CD4-positive, alpha-beta T cell treated with Interleukin-17A for 4 hours (primary cell): ENCODE measurements at regions not wholly inside any gene's neighbourhood (a gene's known extent, or its start where the extent isn't known, plus 50 kb on each side); places are given as distances from the start of the nearest gene placed in this dataset.

Experiments
- DNase-seq: peaks from one replicate; pipeline ENCODE4 v3.0.0-alpha.2; 2020; ENCODE audit warnings: mixed read lengths

DNA sequence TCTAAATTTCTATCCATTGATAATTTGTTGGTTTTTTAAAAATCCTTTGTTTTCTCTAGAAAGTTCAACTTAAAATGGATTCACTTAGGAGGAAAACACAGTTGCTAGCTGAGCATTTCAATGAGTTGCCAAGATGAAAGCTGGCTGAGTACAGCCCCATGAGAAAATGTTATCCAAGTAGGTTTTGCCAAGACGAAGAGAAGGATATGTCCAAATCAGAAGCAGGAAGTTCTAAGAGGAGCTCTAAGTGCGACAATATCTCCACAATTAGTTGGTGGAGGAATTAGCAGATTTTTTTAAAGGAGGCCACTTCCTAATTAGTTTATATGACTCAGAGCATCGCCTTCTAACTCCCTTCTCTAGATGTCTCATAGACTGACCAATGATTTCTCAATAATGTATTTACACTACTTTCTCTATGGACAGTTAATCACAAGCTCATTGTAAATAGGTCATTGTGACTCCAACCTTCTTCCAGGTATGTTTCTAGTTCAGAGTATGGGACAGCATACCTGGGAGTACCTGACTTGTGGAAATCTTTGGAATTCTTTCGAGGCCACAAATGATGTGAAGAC lies 873.3 kb upstream of the SOX9 start:
- DNase-seq: no peak

DNA sequence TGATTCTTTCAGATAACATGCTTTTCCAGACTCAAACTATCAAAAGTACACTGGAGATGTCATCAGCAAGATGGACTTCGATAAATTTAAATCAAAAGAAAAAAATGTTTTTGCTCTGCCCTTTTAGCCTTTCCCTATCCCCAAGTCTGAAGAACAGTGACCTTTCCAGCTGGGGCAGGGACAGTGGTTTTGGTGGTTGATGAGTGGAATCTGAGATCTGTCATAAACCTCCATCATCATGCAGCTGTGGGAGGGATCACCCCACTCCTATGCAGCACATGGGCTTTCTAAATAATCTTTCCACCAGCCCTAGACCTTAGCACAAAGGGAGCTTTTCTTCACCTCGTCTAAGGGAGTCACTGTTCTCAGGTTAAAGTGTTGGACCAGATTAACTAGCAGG lies 869.5 kb upstream of the SOX9 start:
- no peak for DNase-seq

DNA sequence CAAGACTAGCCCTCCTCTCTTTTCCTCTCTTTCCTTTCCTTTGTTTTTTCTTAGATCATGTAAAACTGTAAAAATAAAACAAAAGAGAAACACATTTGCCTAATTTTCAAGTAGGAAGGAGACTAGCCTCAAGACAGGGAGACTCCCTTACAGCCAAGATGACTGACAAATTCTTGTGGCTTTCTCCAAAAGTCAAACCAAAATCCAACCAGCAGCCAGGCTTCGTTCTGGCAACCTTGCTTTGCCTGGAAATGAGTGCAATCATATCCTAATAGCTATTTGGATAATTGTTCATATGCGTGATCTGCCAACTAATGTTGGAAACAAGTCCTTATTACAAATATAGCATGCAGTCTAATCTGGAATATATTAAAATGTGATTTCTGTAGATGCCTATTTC lies 868.9 kb upstream of the SOX9 start:
- no peak for DNase-seq

DNA sequence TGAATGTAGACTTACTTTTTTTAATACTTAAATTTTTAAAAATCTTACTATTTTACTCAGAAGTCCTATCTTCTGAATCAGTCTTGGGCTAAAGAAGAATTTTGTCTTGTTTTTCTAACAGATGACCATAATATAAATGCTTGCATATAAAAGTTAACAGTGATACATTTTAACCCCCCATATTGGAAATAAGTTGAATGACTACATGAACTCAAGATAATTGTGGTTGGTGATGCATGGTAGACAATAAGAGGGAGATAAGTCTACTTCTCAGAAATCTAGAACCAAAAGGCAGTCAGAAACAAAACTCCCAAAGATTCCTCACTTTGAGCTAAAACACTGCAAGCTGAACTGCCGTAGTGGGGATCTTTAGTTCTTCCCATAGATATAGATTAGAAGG lies 868.4 kb upstream of the SOX9 start:
- DNase-seq: no peak

DNA sequence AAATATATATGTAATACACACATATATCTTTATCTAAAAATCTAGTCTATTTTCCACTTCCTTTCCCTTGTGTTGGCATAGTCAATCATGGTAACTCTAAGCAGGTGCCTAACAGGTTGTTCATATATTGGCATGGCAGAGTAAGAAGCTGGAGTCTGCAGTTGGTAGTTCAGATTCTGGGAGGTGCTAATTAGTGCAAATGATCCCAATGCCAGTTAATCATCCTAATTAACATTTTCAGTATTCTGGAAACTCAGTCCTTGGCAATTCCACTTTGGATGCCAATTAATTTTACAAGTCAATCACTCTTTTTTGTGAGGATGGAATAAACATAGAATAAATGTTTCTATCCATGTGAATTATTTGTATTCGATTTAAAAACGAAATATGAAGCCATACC lies 863.7 kb upstream of the SOX9 start:
- no peak for DNase-seq

DNA sequence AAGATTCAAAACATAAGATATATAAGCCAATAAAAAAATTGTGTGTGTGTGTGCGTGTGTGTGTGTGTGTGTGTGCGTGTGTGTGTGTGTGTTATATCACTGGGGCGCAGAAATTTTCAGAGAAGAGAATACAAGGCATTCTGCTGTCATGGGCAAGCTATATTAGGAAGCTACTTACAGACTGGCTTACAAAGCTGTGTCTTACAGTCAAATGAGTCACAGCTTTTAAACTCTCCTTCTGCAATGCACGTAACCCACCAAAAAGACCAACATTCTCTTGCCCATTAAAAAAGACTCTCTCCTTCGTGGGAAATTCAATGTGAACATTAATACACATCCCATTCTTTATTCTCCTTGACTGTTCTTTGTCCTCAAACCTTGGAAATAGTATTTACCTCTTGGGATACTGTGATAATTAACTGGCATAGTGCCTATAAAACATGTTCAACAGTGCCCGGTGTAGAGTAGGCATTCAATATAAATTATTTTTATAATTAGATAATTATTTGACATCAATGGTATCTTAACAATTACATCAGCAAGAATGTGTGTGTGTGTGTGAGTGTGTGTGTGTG lies 860.4 kb upstream of the SOX9 start:
- no peak for DNase-seq

DNA sequence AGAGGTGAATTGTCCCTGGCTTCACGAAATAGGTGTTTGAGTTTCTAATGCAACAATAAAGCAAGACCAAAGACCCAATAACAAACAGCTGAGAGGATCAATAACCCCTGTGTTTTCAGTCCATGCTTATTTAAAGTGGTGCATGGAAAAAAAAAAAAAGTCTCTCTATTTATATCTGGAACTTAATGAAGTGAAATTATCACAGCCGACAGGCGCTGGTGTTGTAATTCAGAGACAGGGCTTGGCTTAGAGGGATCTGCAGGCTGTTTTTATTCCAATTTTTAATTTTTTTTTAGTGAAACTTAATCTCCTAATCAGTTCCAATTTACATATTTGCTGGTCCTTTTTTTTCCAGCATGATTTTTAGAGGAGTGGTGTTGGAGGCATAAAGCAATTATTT lies 858.2 kb upstream of the SOX9 start:
- DNase-seq: no peak

DNA sequence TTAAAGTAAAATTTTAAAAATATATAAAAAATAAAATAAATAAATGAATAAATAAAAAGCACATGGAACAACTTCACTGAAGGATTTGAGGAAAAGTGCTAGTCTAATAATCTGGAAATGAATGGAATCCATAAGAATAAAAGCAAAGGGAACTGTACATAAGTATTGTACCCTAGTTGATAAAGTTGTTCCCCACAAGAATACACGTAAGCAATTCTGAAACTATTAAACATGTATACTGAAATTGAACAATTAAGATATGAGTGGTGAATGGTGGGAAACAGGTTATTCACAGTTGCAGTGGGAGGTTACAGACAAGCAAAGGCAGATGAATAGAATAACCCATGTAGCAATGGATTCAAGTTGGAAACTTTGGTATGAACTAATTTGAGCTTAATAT lies 853.2 kb upstream of the SOX9 start:
- no peak for DNase-seq

DNA sequence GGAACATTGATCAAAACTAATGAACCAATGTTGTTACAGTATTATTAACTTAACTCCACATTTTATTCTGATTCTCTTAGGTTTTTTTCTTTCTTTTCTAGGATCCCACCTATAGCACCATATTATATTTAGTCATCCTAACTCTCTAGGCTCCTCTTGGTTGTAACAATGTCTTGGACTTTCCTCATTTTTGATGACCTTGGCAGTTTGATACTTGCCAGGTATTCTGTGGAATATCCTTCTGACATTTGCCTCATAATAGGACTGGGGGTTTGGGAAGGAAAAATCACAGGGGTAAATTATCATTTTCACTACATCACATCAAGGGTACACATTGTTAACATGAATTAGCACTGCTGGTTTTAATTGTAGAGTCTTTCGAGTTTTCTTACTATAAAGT lies 851.6 kb upstream of the SOX9 start:
- DNase-seq: no peak

DNA sequence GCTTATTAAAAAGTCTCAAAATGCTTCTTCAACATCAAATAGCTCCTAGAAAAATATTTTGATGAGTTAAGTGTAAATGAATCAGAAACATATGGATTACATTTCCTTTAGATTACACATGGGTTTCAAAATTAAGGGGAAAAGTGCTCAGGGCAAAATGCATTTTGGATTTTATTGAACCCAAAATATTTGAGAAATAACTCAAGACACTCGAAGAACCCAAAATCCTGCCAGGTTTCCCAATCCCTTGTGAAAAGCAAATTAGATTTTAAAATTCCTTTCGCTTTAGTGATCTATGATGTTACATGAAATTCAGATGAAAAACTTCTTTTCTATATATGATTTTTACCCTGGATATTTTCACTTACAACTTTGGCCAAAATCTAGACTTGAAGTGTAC lies 847.4 kb upstream of the SOX9 start:
- no peak for DNase-seq

DNA sequence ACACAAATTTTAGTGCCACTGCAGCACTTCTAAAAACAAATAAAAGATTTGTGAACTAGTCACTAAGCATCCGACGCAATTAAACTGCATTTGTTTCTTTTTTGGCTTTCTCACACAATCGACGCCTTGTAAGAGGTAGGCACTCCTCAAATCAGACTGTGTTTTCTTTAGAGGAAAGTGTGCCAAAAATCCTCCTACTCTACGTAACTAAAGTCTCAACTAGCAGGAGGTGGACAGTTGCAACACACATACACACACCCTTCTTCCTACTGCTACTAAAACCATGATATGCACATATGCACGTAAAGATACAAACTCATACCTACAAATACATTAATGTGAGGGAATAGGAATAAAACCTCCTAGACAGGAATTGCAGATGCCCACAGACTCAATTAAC lies 844.7 kb upstream of the SOX9 start:
- DNase-seq: no peak

DNA sequence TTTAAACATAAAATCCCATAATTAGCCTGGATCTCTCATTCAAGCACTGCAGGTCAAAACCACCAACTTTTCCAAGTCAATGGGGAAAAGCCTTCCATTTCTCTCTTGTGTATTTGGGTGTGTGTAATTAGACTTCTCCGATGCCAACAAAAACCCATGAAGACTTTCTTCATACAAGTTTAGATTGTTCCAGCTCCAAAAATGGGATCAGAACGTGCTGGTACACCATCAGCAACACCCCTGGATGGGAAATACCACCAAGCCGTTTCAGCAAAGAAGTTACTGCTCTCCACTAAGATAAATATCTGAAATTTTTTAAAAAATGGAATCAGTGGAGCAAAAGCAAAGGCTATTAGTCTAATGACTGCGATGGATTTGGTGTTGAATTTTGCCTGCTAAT lies 837.3 kb upstream of the SOX9 start:
- no peak for DNase-seq

DNA sequence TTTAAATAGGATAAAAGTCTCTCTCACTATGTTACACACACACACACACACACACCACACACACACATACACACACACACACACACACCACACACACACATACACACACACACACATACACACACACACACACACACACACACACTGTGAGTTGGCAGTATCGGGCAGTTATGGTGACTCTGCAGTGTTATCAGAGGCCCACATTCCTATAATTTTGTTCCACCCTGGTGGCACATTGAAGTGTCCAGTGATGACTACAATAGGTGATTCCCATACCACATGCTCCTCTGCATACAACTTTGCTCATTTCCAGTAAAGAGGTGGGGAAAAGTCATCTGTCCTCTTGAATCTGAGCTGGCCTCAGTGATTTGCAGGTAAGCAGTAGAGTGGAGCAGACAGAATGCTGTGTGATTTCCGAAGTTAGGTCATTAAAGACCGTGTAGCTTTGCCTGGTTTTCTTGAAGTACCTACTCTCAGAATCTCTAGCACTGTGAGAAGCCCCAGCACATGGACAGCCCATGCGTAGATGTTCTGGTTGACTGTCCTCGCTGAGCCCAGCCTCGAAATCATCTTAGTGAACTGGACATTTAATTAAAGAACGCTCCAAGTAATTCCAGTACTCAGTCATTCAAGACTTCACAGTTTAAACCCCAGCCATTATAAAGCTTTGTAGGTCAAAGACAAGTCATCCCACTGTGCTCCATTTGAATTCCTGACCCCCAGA lies 836.6 kb upstream of the SOX9 start:
- DNase-seq: no peak

DNA sequence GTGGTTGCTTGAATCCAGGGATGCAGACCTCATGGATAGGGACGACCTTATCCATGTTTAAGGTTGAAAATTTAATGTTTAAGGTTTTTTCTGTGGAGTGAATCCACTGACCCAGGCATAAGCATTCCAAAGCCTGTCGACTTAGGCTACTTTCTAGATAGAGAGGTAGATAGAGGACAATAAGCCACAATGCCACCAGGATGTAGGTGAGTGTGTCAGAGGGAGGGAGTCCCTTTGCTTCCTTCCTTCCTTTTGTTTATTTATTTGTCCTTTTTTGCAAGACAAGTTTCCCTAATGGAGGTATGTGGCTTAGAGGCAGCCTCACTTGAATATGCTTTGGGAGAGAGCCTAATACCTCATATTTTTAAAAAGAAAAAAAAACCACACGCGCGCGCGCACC lies 834.2 kb upstream of the SOX9 start:
- no peak for DNase-seq

DNA sequence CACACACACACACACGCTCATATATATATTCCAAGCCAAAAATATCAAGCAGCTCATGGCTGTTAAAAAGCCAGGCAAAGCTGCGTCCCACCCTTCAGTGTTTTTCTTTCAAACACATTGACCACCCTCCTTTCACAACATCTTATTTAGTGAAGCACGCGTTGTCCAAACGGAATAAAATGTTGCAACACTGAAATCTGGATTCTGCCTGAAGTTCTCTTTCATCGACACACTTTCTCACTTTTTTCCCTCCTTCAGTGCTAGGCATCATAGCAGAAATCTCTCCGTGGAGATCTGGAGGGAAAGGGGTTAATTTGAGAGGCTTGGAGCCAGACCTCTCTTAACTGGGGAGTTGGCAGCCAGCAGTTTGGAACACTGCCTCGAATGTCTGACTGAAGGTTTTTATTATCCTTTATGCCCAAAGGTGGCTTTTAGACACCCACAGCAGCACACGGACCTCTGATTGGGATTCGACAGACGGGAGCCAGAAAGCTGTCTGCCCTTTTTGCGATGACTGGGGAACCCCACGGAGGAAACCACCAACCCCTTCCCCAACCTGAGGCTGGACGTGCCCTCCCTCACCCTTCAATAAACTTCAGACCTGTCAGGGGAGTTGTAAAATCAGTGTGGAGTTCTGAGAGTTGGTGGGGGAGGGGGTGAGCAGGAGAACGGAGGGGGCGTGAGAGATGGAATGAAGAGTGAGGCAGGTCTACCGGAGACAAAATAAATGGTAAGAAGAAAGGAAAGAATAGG lies 833.6 kb upstream of the SOX9 start:
- no peak for DNase-seq

DNA sequence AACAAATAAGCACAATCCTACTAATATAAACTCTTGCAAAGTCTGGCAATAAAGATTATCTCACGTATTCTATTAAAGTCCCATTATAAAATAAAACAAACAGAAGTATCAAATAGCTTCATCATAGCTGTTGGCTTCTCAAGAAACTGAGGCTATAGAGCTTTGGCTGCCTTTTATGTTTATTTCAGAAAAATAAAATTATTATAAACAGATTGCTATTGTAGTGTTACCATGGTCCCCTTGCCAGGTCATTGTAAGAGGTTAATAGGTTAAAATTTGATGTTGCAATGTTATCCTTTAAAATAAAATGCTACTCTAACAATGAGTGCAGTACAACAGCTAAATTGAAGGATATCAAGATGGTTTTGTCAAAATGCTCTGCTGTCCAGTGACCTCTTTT lies 828.8 kb upstream of the SOX9 start:
- no peak for DNase-seq

DNA sequence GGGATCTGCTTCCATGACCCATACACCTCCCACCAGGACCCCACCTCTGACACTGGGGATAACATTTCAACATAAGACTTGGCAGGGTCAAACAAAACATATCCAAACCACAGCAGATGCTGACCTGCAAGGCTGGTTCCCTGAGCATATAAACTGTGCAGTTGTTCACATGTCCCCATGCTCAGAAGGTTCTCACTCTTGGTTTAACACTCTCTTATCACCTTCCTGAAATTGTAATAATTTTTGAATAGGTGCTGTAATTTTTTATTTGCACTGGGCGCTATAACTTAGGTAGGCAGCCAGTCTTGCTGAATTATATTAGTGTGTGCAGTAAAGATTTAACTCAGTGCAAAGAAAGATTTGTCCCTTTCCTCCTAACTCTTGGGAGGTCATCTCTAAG lies 824.8 kb upstream of the SOX9 start:
- DNase-seq: no peak

DNA sequence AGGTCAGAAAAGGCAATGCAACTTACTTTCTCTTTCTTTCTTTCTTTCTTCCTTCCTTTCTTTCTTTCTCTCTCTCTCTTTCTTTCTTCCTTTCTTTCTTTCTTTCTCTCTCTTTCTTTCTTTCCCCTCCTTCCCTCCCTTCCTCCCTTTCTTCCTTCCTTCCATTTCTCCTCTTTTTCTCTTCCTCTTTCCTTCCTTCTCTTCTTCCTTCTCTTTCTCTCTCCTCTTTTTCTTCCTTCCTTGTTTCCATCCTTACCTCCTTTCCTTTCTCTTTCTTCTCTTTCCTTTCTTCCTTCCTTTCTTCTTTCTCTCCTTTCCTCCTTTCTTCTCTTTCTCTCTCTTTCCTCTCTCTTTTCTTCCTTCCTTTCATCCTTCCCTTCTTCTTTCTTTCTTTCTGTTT lies 819.8 kb upstream of the SOX9 start:
- no peak for DNase-seq

DNA sequence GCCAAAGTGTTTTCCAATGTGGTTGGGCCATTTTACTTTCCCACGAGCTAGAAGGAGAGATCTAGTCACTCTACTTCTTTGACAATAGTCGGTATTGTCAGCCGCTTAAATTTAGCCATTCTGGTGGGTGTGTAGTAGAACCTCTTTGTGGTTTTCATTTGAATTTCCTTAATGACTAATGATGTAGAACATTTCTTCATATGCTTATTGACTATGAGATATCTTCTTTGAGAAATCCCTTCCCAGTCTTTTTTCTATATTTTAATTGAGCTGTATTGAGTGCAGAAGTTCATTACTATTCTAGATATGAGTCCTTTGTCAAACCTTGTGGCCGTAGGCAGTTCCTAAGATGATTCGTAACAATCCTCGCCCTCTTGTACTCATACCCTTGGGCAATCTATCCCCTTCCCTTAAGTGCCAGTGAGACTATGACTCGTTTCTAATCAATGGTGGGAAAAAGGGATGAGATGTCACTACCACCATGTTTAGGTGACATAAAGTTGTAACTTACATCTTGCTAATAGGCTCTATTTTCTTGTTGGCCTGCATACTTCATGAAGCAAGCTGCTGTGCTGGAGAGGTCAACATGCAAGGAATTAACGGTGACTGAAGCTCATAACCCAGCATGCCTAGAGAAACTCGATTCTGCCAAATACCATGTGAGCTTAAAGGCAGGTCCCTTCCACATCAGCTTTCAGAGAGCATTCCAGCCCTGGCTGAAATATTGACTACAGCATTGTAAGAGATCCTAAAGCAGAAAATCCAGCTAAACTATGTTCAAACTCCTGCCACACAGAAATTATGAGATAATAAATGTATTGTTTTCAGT lies 817.9 kb upstream of the SOX9 start:
- no peak for DNase-seq

DNA sequence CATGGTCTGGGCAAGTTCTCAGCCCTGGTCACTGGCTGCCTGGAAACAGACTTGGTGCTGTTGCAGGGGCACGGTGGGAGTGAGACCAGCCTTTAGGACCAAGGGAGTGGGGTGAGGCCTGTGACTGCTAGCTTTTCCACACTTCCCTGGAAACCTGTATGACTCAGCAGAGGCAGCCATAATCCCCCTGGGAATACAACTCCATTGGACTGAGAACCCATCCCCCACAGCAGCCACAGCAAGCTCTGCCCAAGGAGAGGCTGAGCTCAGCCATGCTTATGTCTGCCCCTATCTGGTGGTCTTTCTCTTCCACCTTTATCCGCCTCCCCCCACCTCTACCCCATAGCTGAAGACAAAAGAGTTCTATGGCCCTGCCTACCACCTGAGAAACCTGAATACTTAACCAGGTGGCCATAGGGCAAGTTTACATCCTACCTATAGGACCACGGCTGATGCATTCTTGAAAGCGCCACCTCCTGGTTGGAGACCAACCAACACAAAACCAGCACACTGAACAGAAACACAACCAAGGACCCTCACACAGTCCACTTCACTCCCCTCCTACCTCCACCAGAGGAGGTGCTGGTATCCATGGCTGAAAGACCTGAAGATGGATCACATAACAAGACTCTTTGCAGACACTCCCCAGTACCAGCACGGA lies 816.2 kb upstream of the SOX9 start:
- DNase-seq: no peak

DNA sequence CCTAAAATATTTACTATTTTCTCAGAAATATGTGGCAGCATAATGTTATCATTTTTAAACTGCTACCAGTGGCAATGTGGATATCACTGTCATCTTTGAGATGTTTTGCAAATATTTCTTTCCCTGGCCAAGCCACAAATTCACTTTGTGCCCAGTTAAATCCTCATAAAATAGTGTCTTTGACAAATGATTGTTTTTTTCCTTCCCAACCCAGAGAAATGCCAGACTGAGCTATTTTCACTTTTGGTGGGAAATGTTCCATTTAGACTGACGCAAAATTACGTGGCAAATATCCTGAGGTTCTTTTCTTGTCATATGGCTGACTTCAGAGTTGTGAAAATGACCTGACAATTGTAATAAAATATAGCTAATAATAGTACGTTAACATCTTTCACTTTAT lies 807.0 kb upstream of the SOX9 start:
- DNase-seq: no peak

DNA sequence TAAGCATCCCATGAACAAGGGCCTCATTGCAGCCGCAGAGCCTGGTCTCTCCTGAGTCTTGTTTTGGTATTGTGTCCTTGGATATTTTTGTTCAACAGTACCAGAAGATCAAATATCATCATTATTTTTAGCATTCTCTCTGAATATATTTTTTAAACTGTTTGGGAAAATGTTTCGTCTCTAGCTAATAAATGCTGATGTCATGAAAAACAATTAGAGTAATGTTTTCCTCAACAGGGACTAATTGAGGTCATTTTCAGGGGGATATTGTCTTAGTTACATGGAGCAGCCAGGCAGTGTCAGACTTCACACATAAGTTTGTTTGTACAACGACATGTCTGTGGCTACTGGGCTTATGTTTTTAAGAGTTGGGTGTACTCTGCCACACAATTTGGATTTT lies 805.3 kb upstream of the SOX9 start:
- DNase-seq: no peak
